Activated T-cell treated with anti-CD3 and anti-CD28 coated beads, Interleukin-2, amount 50 U/mL, for 48 hours (primary cell): ENCODE measurements at regions not wholly inside any gene's neighbourhood (a gene's known extent, or its start where the extent isn't known, plus 50 kb on each side); places are given as distances from the start of the nearest gene placed in this dataset.

Source experiments
- DNase-seq, 2 experiments: peaks; one replicate each; pipeline ENCODE4 v3.0.0-alpha.2; 2020

GRCh38 chr13:78770601-78771000 is 111.6 kb upstream of the OBI1 start:
- no peak for DNase-seq

- DNase-seq, result no peak
Observed at GRCh38 chr13:78768950-78769349, 110.0 kb upstream of the OBI1 start.

- no peak for DNase-seq
Observed at GRCh38 chr13:78764665-78765064, 105.7 kb upstream of the OBI1 start.

GRCh38 chr13:78762825-78763224 is 103.9 kb upstream of the OBI1 start:
- no peak for DNase-seq

GRCh38 chr13:78759704-78760103 is 100.7 kb upstream of the OBI1 start:
- no peak for DNase-seq

- DNase-seq, result no peak
Observed at GRCh38 chr13:78758549-78758948, 99.6 kb upstream of the OBI1 start.

GRCh38 chr13:78753435-78753834 is 94.5 kb upstream of the OBI1 start:
- DNase-seq, result no peak

- DNase-seq, result no peak
Observed at GRCh38 chr13:78750735-78751134, 91.8 kb upstream of the OBI1 start.

GRCh38 chr13:78743973-78744372 is 85.0 kb upstream of the OBI1 start:
- no peak for DNase-seq

- no peak for DNase-seq
Observed at GRCh38 chr13:78742659-78743058, 83.7 kb upstream of the OBI1 start.

- no peak for DNase-seq
Observed at GRCh38 chr13:78736142-78736541, 77.2 kb upstream of the OBI1 start.

GRCh38 chr13:78732445-78733017 is 73.6 kb upstream of the OBI1 start:
- DNase-seq, result no peak

GRCh38 chr13:78722700-78723099 is 63.7 kb upstream of the OBI1 start:
- no peak for DNase-seq

- DNase-seq, result no peak
Observed at GRCh38 chr13:78719367-78719766, 60.4 kb upstream of the OBI1 start.

GRCh38 chr13:78714717-78715116 is 55.8 kb upstream of the OBI1 start:
- no peak for DNase-seq

GRCh38 chr13:78712831-78713230 is 53.9 kb upstream of the OBI1 start:
- no peak for DNase-seq

GRCh38 chr13:78709028-78709427 is 50.1 kb upstream of the OBI1 start:
- DNase-seq, result no peak
